IPS-18c (cell line): ENCODE measurements at regions not wholly inside any gene's neighbourhood (a gene's known extent, or its start where the extent isn't known, plus 50 kb on each side); places are given as distances from the start of the nearest gene placed in this dataset.

ENCODE experiments used
- H3K4me3 ChIP-seq: 2 replicates; pipeline ENCODE4 v1.7.0; 2013; ENCODE audit warnings: low read depth, mild to moderate bottlenecking, low read length, moderate library complexity; ENCODE audit not compliant: insufficient read depth
- H3K9me3 ChIP-seq: one replicate; pipeline ENCODE4 v1.6.1; 2013; ENCODE audit warnings: mild to moderate bottlenecking, low read length, moderate library complexity; ENCODE audit not compliant: control insufficient read depth, insufficient read depth

DNA sequence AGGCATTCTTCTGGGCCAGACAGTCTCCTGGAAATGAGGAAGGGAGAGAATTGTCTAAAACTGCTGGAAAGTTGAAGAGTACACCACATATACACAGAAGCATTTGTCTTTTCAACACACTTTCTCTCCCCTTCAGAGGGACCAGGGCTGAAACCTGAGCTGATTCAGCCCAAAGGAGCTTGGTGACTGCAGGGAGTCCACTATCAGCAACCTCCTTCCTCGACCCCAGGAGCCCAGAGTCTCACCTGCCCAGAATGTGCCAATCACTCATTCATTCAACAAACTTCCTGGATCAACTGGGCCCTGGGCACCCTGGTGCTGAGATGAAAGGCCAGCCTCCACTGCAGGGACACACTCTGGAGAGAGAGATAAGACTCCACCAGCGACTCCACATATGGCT lies 128.9 kb upstream of the VSTM2B start:
- peaks cover 6% of the 10 kb centered on the region for H3K9me3 ChIP-seq
- no peak overlapping the region for H3K4me3 ChIP-seq

DNA sequence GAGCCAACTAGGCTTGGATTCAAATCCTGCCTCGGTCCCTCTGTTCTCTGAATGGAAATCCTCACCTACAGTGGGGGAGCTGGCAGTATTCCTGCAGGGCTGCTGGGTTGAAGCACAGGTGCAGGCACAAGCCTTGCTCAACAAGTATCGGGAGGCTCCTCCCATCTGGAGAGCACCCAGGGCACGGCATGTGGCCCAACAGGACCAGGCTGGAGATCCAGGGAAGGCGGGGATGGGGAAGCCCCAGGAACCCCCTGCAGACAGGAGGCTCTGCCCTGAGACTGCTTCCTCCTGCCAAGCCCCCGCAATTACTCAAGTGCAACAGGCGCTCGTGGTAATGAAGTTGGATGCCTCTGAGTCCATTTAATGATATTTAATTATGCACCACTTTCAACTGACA lies 128.0 kb upstream of the VSTM2B start:
- Histone ChIP-seq H3K9me3 (peaks cover 6% of the 10 kb centered on the region), H3K4me3 (no peak overlapping the region)

DNA sequence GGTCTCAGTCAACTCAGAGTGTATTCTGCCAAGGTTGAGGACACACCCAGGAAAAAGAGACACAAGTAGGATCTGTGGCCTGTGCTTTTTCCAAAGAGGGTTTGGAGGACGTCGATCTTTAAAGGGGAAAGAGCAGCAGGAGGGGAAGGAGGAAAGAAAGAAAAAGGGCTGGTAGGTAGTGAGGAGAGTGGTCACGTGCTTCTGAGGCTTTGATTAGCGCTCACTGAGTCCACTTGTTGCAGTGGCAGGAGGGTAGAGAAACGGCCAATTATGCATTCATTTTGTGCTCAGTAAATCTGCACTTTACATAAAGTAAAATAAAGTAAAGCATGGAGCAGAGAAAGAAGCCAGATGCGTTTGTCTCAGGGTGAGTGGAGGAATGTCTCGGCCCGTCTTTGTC lies 126.0 kb upstream of the VSTM2B start:
- H3K9me3 ChIP-seq: peaks cover 6% of the 10 kb centered on the region
- no peak overlapping the region for H3K4me3 ChIP-seq

DNA sequence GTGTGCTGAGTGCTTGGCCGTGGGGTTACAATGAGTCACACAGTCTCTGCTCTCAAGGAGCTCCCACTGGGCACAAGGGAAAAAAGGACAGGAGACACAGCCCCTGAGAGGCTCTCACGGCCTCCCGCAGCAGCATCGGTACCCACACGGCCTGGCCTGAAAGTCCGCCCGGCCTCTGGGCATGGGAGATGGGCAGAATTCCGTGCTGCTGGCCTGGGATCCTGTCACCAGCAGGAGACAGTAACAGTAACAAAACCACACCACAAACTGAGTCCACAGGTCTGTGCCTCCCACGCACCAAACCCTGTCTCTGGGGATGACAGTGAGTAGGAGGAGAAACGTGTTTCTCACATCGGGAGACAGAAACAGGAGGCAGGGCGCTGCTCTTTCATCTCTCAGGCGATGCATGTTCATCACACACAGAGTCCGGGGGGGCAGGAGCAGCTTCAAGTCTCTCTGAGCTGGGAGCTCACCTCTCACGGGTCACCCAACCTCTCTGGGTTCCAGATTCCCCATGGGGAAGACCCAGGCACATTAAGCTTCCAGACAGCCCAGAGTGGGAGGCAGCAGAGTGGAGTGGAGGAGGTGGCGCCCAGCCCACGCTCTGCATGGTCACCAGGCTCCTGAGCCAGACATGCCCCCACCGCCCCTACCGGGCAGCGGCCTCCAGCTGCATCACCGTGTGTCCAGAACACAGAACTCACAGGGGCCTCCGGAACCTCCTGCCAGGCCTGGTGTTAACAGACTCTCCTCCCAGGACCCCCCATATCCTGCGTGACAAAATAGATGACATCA lies 124.7 kb upstream of the VSTM2B start:
- Histone ChIP-seq H3K9me3 (peaks cover 6% of the 10 kb centered on the region), H3K4me3 (no peak overlapping the region)

DNA sequence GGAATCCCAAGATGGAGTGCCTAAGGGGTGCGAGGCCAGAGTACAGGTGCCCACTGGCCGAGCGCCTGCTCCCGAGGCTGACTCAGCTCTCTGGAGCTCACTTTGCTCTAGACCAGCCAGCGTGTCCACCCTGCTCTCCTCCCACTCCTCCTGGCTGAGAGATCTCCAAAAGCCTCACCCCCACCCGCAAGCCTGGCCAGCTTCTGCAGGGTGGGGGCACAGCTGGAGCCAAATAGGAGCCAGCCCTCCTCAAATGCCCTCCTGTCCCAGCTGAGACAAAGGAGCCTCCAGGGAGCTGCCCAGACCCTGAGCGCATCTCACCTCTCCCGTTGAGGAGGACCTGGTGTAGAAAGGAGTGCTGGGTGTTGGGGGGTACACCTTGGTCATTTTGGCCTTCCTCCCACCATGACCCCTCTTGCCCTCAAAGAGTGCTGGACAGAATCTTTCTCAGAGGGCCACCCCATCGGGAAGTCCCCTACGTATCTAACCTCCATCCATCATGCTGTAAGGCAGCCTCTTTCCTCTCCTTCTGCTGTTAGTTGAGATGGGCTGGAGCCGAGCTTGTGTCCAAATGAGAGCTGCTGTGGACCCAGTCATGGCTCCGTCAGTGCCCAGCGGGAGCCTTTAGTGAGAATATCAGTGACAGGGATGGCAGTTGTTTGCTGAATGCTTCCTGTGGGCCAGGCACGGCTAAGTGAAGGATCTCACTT lies 123.9 kb upstream of the VSTM2B start:
- H3K9me3 ChIP-seq: peaks cover 6% of the 10 kb centered on the region

DNA sequence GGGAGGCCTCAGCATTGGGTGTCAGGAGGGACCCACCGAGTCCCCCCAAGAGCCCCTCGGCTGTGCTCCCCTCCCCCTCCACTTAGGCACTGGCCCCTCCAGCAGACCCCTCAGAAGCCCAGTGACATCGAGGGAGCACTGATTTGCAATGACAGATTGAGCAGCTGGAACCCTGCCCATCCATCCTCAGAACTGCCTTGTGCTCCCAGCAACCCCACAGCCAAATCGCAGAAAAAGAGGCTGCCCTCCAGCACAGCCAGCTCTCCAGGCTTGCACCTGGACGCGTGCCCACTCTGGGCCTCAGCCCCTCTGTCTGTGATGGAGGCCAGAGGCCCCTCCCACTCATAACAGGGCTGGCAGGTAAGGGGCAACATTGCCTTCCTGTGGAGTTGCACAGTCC lies 123.2 kb upstream of the VSTM2B start:
- peaks cover 6% of the 10 kb centered on the region for H3K9me3 ChIP-seq
- H3K4me3 ChIP-seq: no peak overlapping the region

More for the DNA sequence above, 123.9 kb upstream of the VSTM2B start:
- H3K4me3 ChIP-seq: no peak overlapping the region

DNA sequence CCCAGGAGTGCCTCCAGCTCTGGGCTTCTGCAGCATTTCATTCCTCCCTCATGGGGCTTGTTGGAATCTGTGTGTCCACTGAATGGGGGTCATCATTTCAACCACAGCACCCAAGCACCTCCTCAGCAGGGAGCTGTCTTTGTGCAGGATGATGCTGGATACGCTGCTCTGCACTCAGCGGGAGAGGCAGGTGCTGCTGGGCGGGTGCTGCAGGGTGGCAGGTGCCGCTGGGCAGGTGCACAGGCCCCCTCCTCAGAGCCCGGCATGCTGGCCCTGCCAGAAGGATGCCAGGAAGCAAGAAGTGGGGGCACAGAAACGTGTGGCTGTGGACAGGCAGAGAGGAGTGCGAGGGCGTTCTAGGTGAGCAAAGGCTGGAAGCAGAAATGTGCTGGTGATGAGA lies 121.8 kb upstream of the VSTM2B start:
- H3K4me3 ChIP-seq: no peak overlapping the region
- H3K9me3 ChIP-seq: peaks cover 6% of the 10 kb centered on the region

DNA sequence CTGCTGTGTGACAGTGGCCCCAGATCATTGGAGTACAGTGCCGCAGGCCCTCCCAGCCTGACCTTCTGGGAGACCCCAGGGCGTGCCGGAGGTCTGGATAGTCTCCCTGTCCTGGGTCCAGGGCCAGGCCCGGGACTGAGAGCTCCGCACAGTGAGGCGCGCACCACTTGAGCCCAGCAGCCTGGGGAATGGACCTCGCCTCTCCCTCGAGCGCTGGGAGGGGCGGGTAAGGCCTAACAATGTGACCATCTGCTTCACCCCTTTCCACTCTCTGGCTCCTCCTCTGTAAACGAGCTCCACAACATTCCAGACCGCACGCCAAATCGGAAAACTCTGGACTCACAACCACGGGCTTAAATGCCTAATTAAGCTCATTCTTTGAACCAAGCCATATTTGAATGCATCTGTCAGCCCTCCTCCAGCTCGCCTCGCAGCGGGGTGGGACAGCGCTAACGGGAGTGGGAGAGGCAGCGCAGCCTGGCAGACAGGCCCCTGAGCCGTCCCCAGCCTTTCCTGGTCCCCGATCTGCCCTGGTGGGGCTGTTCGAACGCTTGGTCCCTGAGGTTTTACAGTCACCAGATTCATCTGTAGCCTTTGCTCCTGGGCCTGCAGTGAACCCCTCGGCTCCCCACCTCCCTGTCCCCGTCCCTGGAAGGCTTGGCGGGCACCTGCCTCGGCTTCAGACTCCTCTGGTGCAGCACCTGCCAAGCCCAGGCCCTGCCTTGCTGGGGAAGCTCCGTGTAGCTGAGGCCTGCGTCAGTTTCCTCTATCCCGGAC lies 120.7 kb upstream of the VSTM2B start:
- H3K9me3 ChIP-seq: peaks cover 2% of the 10 kb centered on the region
- H3K4me3 ChIP-seq: peak overlapping the region; percentile 4

DNA sequence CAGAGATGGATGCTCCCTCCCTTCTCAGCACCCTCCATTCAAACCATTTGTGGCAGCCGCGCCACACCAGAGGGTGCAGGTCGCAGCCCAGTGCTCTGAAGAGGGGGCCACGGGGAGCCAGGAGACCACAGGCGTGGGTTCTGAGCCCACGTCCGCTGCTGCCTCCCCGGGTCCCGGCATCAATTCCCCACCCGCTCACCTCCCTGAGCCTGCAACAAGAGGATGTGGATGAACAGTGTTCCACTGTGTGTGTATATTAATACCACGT lies 120.1 kb upstream of the VSTM2B start:
- H3K9me3 ChIP-seq: peaks cover 2% of the 10 kb centered on the region
- no peak overlapping the region; the same call in 1 of the 2 replicates for H3K4me3 ChIP-seq

DNA sequence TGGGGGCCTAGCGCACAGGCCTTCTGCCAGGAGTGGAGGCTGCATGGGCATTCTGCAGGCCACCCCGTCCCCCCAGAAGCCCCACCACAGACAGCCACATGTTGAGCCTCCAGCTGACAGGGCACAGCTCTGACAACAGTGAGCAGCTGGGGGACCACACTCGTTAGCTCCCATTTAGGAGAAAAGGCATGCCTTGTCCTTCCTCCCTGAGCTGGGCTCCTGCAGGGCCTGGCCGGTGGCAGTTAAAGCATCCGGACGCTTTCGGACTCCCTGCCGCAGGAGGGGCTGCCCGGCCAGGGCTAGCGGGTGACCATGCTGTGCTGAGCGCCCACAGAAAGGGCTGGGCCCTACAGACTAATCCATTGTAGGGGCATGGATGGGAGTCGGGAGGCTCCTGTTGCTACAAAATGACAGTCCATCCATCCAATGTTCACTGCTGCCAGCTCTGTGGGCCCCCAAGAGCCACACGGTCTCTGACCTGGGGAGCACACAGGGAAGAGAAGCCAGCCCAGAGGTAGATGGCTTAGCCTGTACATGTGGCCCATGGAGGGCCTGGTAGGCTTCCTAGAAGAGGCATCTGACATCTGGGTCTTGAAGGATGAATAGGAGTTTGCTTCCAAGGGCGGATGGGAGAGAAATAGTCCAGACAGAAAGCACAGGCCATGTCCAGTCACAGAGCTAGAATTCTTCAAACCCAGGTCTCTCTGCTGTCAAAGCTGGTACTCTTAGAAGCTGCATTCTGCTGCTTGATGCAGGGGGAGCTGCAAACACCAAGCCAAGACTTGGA lies 116.5 kb upstream of the VSTM2B start:
- no peak overlapping the region for H3K4me3 ChIP-seq
- no peaks in the 10 kb centered on the region for H3K9me3 ChIP-seq

DNA sequence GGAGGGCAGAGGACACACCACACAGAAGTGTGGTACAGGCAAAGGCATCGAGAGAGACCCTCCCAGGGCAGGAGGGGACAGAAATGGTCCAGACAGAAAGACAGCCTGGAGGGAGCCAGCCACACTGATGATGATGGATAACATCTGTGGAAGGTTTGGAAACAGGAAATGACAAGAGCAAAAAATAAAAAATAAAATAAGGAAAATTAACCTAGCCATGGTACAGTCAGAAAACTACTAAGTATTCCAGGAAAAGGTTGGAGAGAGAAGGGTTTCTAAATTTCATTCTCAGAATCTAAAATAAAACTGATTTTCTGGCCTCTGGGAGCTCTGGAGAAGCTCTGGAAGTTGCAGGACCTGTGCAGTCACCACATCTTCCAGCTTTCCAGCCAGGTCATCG lies 115.2 kb upstream of the VSTM2B start:
- Histone ChIP-seq H3K4me3 (no peak overlapping the region), H3K9me3 (no peaks in the 10 kb centered on the region)

DNA sequence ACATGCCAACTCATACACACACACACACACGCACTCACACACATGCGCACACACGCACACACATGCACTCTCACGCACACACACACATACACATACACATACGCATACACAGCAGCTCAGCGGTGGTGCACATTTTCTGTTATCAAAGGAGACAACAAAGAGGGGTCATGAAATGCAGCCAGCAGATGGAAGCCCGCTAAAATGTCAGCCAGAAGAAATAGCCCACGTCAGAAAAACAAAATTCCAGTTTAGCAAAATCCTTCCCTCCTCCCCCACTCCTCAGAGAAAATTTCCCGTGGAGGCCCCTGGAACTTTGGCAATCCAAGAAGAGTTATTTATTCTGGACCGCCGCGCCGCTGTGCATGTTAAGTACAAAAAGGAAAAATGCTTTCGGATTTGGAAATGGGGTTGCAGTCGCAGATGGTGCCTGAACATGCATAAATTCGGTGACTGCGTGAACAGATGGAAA lies 114.6 kb upstream of the VSTM2B start:
- H3K9me3 ChIP-seq: no peaks in the 10 kb centered on the region
- no peak overlapping the region for H3K4me3 ChIP-seq

DNA sequence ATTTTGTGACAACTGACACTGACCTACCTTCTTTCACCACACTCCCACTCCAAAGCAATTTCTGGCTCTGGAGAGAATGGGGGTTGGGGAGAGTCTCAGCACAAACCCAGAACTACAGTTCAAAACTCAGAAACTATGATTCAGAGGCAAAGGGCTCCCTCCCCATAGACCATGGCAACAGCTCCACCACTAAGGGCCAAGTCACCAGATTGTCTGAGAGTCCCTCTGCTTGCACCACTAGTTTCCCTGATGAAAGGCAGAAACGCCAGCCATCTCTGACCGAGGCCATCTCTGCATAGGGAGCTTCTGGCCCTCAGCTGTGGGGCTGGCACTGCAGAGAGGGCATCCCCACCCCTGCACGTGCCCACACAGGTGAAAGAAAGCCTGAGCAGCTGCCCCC lies 112.4 kb upstream of the VSTM2B start:
- H3K9me3 ChIP-seq: no peaks in the 10 kb centered on the region
- H3K4me3 ChIP-seq: no peak overlapping the region

DNA sequence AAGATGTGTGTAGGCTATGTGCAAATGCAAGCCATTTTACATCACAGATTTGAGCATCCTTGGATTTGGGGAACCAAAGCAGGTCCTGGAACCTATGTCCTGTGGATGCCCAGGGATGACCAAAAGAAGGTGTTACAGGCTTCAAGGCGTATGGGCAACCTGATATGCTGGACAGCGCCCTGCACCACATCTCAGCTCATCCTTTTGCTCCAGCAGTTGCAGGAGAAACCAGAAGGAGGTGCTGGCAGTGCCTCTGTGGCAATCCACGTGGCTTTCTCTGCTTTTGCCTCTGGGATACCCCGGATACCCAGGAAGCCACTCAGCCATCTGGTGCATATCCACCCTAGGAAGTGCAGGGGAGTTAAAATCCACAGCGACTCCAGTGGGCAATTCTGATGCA lies 110.3 kb upstream of the VSTM2B start:
- no peaks in the 10 kb centered on the region for H3K9me3 ChIP-seq
- no peak overlapping the region for H3K4me3 ChIP-seq

DNA sequence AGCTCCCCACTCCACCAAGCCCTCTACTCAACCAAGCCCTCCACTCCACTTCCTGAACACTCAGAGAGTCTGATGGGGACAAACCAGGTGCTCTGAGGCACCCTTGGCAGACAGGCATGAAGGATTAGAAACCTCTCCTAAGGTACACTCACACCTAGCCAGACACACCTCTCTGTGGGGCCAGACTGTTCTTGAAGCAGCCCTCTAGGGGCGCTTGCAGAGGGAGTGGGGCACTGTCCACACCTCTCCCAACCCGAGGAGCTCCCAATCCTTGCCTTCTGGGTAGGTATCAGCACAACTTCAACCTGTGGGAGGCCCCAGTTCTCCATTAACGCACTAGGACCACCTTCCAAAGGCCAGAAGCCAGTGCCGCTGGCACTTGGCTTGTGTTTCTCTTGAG lies 108.7 kb upstream of the VSTM2B start:
- no peak overlapping the region for H3K4me3 ChIP-seq
- no peaks in the 10 kb centered on the region for H3K9me3 ChIP-seq

DNA sequence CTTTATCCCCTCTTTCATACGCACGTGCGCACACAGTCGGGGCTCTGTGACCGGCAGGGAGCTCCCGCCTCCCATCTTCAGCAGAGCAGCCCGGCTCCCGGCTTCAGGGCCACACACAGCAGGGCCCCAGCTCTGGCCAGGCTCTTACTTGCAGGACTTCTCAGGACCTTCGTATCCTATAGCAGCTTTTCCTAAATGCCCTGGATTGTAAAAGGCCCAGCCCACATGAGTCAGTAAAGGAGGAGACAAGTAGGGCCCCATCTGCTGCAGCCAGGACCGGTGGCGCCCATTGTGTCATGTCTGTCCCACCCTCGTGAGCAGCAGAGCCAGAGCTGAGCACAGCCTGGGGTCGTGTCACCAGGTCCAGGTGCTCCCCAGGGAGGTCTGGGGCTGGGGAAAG lies 107.6 kb upstream of the VSTM2B start:
- Histone ChIP-seq H3K4me3 (no peak overlapping the region), H3K9me3 (no peaks in the 10 kb centered on the region)

DNA sequence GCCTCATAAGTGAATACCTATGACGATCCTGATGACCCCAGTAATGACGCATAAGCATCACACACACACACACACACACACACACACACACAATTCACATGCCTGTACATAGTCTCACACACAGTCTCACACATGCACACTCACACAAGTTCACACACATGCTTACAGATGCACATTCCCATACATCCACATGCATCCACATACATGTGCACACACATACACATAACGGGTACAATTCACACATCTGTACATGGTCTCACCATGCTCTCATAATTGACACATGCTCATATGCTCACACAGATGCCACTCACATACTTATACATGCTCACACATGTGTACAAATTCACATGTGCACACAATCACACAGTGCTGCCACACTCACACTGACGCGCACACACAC lies 105.7 kb upstream of the VSTM2B start:
- Histone ChIP-seq H3K9me3 (no peaks in the 10 kb centered on the region), H3K4me3 (no peak overlapping the region)
